HAP-1 (cell line): ENCODE measurements at regions not wholly inside any gene's neighbourhood (a gene's known extent, or its start where the extent isn't known, plus 50 kb on each side); places are given as distances from the start of the nearest gene placed in this dataset.

Experiments used
- DNase-seq, 2 experiments: peaks; one replicate each; pipeline ENCODE4 v3.0.0-alpha.2; 2016 to 2020; ENCODE audit warnings: low spot score in 2 of 2
- H3K27me3 ChIP-seq: fragments of 250-450 bp; sonication (Bioruptor Pico); 2 replicates; pipeline ENCODE4 v1.5.1; 2020; ENCODE audit warnings: low read depth, mild to moderate bottlenecking, moderate library complexity
- H3K36me3 ChIP-seq: fragments of 250-450 bp; sonication (Bioruptor Pico); replicated peaks from 2 replicates; pipeline ENCODE4 v1.5.1; 2020; ENCODE audit warnings: mild to moderate bottlenecking
- H3K4me1 ChIP-seq: fragments of 250-450 bp; sonication (Bioruptor Pico); 2 replicates; pipeline ENCODE4 v1.5.1; 2020; ENCODE audit warnings: mild to moderate bottlenecking
- H3K4me3 ChIP-seq: fragments of 250-450 bp; sonication (Bioruptor Pico); 2 replicates; pipeline ENCODE4 v1.5.1; 2020; ENCODE audit warnings: mild to moderate bottlenecking, moderate library complexity
- H3K9me3 ChIP-seq: fragments of 250-450 bp; sonication (Bioruptor Pico); 2 replicates; pipeline ENCODE4 v1.5.1; 2020; ENCODE audit warnings: mild to moderate bottlenecking, moderate library complexity
- in situ Hi-C: fragments of 300-500 bp; cut with MboI; formaldehyde crosslinking; loops from 3 replicates; pipeline ENCODE4 v1.14.3; 2020; ENCODE audit warnings: low sequenced_read_pairs, inconsistent platforms, mixed read lengths

DNA sequence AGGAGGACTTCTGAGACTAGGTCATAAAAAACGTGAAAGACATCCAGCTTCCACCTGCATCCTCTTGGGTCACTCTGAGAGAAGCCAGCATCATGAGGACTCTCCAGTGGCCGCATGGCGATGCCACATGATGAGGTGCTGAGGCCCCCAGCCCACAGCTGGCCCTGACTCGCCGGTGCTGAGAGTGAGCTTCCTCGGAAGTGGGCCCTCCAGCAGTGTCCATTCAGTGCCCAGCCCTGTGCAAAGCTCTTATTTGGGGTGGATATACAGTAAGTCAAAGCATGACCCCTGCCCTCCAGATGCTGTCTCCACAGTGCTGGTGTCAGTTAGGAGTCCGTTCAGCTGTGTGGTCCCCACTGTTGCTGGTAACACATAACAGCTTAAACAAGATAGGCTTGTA lies 93.6 kb upstream of the CHST15 start:
- Histone ChIP-seq H3K9me3 (no peaks in the 10 kb centered on the region), H3K27me3 (peaks cover 5% of the 10 kb centered on the region; the same call in 1 of the 2 replicates), H3K4me1 (no peaks in the 10 kb centered on the region), H3K36me3 (no peaks in the 10 kb centered on the region), H3K4me3 (no peak overlapping the region)
- no peak for DNase-seq
- in situ Hi-C loops = no loop called here

DNA sequence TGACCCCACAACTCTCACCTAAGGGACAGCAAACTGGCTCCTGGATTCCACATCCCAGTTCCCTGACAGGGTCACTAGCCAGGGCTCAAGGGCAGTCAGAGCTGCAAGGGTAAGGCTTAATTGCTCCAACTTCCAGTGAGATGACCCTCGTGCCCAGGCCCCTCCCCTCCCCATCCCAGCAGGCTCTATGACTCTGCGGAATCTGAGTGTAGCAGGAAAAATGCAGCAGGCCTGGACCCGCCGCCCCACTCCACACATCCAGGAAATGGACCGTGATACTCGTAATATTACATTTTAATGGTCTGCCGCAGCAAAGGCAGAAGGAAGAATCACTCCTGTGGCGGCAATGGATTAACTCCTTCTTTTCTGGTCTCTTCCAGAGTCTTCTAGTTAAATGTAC lies 91.7 kb upstream of the CHST15 start:
- no peak for DNase-seq
- Histone ChIP-seq H3K4me3 (no peak overlapping the region), H3K27me3 (peaks cover 2% of the 10 kb centered on the region; the same call in 1 of the 2 replicates), H3K4me1 (no peaks in the 10 kb centered on the region), H3K36me3 (no peaks in the 10 kb centered on the region), H3K9me3 (no peaks in the 10 kb centered on the region)
- in situ Hi-C loops = no loop called here

DNA sequence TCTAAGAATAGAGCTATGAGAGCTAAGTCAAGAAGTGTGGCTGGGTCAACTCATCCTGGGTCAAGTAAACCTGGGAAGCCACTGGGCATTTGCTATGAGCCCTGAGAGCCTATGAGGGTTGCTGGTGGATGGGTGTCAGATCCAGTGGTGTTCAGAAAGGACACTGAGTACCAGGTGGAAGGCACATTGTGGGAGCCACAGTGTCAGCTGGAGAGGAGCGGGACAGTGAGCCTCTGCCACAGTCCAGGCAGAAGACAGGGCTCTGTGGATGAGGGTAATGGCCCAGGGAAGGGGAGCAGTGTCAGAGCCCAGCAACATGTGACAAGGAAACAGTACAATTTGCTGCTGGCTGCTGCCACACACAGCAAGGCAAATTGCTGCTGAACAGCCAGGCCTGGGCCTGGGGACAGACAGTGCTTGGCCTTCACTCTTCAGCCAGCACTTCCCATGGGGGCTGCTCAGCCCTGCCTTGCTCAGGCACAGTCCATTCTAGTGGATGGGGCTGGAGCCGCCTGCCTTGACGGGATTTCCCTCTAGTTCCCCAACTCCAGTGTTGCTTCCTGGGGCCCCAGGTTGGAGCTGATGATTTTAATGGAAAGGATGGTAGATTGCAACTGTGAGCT lies 90.9 kb upstream of the CHST15 start:
- in situ Hi-C loops = no loop called here
- no peaks in the 10 kb centered on the region for H3K9me3 ChIP-seq
- no peak for DNase-seq
- H3K36me3 ChIP-seq = no peaks in the 10 kb centered on the region
- peaks cover 1% of the 10 kb centered on the region; the same call in 1 of the 2 replicates for H3K27me3 ChIP-seq
- H3K4me3 ChIP-seq = no peak overlapping the region
- H3K4me1 ChIP-seq = no peaks in the 10 kb centered on the region

DNA sequence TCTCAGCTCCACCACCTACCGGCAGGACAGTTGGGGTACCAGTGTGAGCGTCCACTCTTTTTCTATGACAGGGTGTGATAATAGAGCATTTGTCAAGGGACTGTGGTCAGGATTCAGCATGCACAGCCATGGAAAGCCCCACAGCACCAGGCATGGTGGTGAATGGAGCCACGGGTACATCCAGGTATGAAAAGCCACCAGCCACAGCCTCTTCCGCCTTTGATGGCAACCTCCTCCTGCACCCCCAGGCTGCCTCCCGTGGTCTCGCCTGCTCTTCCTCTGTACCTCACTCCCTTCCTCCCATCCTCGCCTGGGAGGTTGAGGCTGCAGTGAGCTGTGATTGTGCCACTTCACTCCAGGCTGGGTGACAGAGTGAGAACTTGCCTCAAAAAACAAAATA lies 90.2 kb upstream of the CHST15 start:
- H3K9me3 ChIP-seq = no peaks in the 10 kb centered on the region
- H3K4me1 ChIP-seq = no peaks in the 10 kb centered on the region
- no peaks in the 10 kb centered on the region for H3K27me3 ChIP-seq
- H3K36me3 ChIP-seq = no peaks in the 10 kb centered on the region
- in situ Hi-C loops = no loop called here
- H3K4me3 ChIP-seq = no peak overlapping the region
- DNase-seq = no peak

DNA sequence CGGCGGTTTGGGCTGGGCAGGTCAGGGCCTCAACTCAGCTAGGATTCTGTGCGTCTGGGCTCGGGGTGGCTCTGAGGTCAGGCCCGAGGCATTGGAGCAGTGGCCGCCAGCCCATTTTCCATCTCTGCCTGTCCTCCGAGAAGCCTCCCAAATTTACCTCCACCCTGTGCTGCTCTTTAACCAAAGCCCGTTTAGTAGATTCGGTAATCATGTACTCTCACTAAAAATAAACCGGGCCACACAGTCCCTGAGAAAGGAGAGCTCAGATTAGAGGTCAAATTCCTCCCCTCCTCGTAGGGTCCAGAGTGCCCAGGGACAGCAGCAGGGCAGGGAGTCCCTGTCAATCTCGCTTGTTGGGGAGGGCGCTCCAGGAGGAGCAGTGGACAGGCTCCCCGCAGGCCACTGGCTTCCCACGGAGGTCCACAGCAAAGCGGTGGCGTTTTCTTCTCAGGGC lies 88.7 kb upstream of the CHST15 start:
- no peak for DNase-seq
- H3K4me3 ChIP-seq = no peak overlapping the region
- in situ Hi-C loops = no loop called here
- no peaks in the 10 kb centered on the region for H3K27me3 ChIP-seq
- no peaks in the 10 kb centered on the region for H3K36me3 ChIP-seq
- H3K4me1 ChIP-seq = no peaks in the 10 kb centered on the region
- no peaks in the 10 kb centered on the region for H3K9me3 ChIP-seq

DNA sequence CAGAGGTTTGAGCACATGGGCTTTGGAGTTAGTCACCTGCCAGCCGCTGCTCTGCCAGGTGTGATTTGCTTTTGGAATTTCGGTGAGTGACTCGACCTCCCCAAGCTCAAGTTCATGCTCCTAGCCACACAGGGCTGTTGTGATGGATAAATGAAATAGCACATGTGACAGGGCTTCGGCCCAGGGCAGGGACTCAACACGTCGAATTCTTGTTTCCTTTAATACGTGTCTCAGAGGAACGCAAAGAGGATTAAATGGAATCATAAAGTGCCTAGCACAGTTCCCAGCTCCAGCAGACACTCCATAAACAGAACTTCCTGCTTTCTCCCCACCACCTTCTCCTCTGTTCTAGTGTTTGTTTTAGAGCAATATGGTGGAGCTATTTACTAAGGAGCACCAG lies 88.3 kb upstream of the CHST15 start:
- no peak for DNase-seq
- no peak overlapping the region for H3K4me3 ChIP-seq
- H3K9me3 ChIP-seq = no peaks in the 10 kb centered on the region
- H3K27me3 ChIP-seq = no peaks in the 10 kb centered on the region
- no peaks in the 10 kb centered on the region for H3K4me1 ChIP-seq
- in situ Hi-C loops = no loop called here
- H3K36me3 ChIP-seq = no peaks in the 10 kb centered on the region

DNA sequence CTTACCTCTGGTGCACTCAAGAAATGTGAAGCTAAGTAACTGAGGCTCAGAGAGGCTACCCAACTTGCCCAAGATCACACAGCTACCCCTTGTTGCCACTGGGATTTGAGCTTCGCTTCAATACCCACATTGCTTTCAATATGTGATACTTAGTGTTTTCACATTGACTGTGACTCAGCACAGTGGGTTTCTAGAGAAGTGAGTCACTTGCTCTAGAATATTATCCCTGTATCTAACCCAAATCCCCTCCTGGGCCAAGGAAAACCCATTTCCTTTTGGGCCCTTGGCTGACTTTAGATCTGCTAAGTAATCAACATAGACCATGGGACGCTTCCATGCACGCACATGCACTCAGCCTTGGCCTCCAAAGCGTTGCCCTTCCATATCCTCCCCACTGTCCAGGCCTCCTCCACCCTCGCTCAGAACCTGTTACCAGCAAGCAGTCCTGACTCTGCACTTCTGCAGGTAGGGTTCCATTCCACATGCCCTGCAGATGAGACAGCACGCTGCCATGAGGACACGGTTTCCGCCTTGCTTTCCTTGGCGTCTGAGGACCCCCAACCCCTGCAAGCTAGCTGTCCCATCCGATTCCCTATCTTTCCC lies 87.7 kb upstream of the CHST15 start:
- DNase-seq = no peak
- Histone ChIP-seq H3K9me3 (no peaks in the 10 kb centered on the region), H3K4me3 (no peak overlapping the region), H3K4me1 (no peaks in the 10 kb centered on the region), H3K36me3 (no peaks in the 10 kb centered on the region), H3K27me3 (no peaks in the 10 kb centered on the region)
- in situ Hi-C loops = no loop called here

DNA sequence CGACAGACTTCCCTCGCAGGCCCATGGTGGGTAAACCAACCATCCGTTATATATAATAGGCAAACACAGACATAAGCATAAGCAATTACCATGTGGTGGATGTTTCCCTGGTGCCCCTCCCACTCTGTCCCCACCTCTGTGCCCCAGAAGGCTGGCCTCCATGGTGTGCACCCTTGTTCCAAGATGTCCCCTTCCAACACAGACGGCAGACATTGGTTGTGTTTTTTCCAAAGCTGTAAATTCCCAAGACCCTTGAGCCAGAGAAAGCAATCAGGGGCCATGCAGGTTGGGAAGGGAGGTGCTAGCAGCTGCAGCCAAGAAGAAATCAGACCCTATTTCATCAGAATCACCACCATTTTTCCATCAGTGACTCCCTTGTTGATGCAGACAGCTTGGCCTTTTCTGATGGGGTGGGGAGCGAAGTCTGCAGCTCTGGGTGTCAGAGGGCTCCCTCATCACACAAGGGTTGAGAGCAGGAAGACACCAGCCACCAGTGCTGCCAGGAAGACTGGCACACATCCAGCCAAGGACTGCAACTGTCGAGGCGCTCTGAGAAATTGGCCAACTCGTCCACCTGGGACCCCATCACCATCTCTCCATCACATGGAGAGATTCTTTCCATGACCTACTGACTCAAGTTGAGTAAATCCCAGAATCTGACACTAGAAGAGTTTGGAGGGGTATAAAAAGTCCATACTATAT lies 86.8 kb upstream of the CHST15 start:
- H3K9me3 ChIP-seq = no peaks in the 10 kb centered on the region
- in situ Hi-C loops = no loop called here

DNA sequence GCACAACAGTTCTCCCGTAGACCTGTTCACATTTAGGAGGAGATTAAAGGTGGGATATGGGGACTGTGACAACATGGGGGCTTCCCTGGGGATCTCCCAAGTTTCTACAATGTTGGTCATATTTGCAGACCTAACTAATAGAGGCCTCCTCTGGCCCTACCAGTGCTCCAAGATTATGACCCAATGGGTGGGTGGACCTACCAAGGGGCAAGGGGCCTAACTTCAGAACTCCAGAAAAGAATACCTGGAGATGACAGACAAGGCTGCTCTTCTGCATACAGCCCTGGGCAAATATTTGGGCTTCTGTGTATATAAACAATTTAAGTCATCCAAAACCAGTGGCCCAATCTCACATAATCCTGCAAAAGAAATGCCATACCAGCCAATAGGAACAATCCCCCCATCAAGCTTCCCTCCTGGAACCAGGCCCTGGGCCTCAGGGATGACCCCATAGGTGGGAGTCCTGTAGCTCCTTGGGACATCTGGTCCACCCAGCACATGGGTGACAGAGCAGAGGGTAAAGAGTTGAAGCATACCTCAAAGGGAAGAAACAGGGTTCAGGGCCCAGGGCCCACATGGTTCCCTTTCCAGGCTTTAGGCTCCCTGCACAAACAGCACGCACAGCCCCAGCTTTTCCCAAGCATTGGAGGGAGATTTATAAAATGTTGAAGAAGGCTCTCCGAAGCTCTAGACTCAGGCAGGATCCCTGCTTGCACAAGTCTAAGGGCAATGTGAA lies 86.1 kb upstream of the CHST15 start:
- no peaks in the 10 kb centered on the region for H3K9me3 ChIP-seq
- no peak overlapping the region for H3K4me3 ChIP-seq
- H3K36me3 ChIP-seq = no peaks in the 10 kb centered on the region
- DNase-seq = no peak
- no peaks in the 10 kb centered on the region for H3K27me3 ChIP-seq
- H3K4me1 ChIP-seq = no peaks in the 10 kb centered on the region
- in situ Hi-C loops = no loop called here

More for the DNA sequence above, 86.8 kb upstream of the CHST15 start:
- no peaks in the 10 kb centered on the region for H3K36me3 ChIP-seq
- no peaks in the 10 kb centered on the region for H3K4me1 ChIP-seq
- DNase-seq = no peak
- no peaks in the 10 kb centered on the region for H3K27me3 ChIP-seq
- H3K4me3 ChIP-seq = no peak overlapping the region

DNA sequence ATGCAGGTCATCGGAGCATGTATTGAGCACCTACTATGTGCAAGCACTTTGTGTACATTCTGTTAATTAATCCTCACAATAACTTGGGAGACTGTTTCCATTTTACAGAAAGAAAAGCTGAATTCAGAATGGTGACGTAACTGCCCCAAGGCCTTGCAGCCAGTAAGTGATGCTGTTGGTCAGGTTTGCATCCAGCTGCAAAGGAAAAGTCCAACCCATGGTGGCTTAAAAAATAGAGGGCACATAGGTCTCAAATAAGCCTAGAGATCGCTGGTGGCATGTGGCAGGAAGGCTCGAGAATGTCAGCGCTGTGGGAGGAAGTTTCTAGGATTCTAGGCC lies 83.8 kb upstream of the CHST15 start:
- Histone ChIP-seq H3K4me3 (no peak overlapping the region), H3K4me1 (no peaks in the 10 kb centered on the region), H3K9me3 (no peaks in the 10 kb centered on the region), H3K27me3 (no peaks in the 10 kb centered on the region), H3K36me3 (no peaks in the 10 kb centered on the region)
- in situ Hi-C loops = no loop called here
- DNase-seq = no peak

DNA sequence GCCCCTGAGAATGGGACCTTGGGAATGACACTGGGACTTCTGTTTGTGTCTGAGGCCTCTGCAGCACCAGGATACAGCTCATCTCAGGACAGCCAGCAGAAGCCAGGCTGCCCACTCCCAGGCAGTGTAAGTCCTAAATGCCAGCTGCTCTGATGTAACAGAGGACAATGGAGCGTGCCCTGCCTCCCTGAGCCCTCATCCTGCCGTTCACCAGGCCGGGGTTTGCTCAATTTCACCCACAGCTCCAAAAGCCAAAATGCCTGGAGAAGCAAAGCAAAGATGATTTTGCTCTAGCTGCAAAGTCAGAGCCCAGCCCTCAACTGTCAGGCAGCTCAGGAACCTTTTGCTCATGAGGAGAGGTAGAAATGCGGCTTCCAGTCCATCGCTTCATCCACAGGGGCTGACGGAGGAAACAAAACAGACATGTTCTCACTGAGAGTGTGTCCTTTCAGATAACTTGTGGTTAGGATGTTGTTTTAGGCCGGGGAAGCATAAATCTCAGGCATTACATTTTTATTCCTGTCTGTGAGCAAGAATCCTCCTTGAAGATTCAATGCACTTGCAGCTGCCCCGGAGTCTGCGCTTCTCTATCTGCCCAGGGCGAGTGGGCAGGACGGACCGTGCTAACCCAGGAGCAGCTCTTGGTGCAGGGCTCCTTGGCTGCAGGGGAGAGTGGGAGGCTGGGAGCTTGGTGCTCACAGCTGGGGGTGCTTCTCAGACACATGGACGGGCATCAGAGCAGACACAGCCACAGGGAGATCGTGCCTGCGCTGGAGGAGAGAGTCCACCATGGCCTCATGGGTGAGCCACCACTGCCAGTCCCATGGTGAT lies 83.2 kb upstream of the CHST15 start:
- in situ Hi-C loops = no loop called here
- H3K4me1 ChIP-seq = no peaks in the 10 kb centered on the region
- no peaks in the 10 kb centered on the region for H3K9me3 ChIP-seq

DNA sequence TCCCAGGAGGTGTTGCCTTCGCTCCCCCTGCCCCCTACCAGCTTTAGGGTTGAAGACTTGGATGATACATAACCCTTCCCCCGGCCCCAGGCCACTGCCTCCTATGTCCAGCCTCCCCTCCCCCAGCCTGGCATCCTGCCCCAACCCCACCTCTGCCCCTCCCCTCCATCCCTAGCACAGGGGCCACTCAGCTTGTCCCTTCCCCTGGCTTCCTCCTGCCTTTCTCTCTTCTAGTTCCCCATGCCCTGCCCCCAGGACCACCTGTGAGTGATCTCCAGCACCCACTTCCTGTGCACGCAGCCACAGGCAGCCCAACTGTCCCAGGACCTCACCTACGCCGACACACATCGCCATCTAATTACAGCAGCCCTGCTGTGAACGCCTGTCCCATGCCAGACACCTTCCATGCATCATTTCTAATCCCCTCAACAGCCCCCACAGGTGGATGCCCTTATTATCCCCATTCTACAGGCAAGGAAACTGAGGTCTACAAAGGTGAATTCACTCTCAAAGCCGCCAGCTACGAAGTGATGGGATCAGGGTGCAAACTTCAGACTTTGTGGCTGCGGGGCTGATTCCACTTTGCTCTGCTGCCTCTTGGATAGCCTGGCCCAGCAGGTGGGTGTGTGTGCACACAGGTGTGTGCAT lies 82.4 kb upstream of the CHST15 start:
- no peak for DNase-seq
- Histone ChIP-seq H3K27me3 (no peaks in the 10 kb centered on the region), H3K4me1 (no peaks in the 10 kb centered on the region), H3K36me3 (no peaks in the 10 kb centered on the region), H3K9me3 (no peaks in the 10 kb centered on the region), H3K4me3 (no peak overlapping the region)
- in situ Hi-C loops = no loop called here

More for the DNA sequence above, 83.2 kb upstream of the CHST15 start:
- Histone ChIP-seq H3K36me3 (no peaks in the 10 kb centered on the region), H3K27me3 (no peaks in the 10 kb centered on the region), H3K4me3 (no peak overlapping the region)
- no peak for DNase-seq
